LNCaP clone FGC (cell line): ENCODE measurements at regions not wholly inside any gene's neighbourhood (a gene's known extent, or its start where the extent isn't known, plus 50 kb on each side); places are given as distances from the start of the nearest gene placed in this dataset.

Source experiments
- DNase-seq: peaks from one replicate; pipeline ENCODE4 v3.0.0-alpha.2; 2011; ENCODE audit warnings: low read depth
- H3K4me3 ChIP-seq: 2 replicates; pipeline ENCODE4 v1.5.1; 2011; ENCODE audit warnings: mild to moderate bottlenecking, low read depth, low read length, control low read depth
- TF ChIP-seq, protein P1 (sequence below): IDR thresholded peaks from 2 replicates; pipeline ENCODE4 v1.5.1; 2012; ENCODE audit warnings: mild to moderate bottlenecking; ENCODE audit not compliant: control insufficient read depth, insufficient read depth; ENCODE audit errors: extremely low read depth

DNA sequence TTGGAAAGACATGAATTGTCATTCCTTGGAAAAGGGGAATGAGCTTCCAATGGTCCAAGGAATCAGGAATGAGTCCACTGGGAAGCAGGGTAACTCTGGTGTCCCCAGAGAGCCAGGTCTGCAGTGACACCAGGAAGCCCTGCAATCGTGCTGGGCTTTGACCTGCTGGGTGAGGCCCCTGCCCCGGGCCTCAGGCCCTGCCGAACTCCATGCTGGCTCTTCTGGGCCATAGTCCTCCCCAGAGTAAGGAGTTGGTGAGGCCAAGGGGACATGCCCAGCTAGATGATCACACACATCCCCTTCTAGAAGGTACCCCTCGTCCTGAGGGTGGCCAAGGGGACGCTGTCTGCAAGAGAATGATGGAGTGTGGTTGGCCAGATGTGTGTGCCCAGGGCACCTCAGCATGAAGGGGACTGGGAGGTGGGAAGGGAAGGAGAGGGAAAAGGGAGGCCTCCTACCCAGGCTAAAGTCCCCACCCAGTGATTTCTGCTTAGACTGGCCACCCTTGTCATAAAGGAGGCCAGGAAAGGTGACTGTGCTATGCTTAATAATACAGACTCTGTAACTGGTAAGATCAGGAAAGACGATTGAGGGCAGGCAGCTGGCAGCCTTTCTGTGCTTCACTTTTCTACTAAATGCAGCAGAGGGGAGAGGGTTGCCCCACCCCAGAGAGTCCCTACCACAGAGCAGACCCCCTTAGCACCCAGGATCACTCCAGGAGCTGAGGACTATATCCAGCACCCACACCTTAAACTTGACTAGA is 119.3 kb downstream of the SNX5 start:
- TF ChIP-seq, protein P1, sequence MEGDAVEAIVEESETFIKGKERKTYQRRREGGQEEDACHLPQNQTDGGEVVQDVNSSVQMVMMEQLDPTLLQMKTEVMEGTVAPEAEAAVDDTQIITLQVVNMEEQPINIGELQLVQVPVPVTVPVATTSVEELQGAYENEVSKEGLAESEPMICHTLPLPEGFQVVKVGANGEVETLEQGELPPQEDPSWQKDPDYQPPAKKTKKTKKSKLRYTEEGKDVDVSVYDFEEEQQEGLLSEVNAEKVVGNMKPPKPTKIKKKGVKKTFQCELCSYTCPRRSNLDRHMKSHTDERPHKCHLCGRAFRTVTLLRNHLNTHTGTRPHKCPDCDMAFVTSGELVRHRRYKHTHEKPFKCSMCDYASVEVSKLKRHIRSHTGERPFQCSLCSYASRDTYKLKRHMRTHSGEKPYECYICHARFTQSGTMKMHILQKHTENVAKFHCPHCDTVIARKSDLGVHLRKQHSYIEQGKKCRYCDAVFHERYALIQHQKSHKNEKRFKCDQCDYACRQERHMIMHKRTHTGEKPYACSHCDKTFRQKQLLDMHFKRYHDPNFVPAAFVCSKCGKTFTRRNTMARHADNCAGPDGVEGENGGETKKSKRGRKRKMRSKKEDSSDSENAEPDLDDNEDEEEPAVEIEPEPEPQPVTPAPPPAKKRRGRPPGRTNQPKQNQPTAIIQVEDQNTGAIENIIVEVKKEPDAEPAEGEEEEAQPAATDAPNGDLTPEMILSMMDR: no peak
- DNase-seq: no peak
- H3K4me3 ChIP-seq: no peak overlapping the region

DNA sequence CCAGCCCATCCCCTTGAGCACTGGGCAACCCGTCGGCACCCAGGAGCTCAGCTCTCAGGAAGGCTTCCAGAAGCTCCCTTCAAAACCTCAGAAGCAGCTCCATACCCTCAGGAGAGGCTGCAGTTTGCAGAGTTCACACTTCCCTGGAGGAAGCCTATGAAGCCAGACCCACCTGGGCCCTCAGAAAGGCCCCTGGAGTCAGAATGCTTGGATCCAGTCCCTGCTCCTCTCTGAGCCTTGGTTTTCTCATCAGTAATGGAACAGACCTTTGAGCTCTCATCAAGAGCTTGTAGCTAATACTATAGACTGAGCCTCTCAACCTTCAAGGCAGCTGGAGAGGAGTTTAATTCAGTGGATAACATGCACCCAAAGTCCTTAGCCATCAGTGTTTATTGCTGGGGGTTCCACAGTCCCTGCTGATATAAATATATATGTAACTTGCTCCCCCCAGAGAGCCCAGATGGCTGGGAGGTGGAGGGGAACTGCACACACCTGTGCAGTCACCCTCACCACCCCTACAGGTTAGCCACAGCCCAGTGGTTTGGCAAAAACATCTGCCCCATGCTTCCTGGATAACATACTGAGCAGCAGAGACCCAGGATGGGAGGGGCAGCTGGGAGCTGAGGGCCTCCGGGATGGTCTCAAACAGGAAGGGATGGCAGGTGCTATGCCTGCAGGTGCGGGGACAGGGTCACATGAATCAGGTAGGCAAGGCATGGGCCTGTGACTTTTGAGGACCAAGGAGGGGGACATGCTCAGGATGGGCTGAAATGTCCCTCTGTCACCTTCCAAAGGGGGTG is 120.1 kb downstream of the SNX5 start:
- TF ChIP-seq, protein P1: no peak
- no peak for DNase-seq
- no peak overlapping the region for H3K4me3 ChIP-seq

DNA sequence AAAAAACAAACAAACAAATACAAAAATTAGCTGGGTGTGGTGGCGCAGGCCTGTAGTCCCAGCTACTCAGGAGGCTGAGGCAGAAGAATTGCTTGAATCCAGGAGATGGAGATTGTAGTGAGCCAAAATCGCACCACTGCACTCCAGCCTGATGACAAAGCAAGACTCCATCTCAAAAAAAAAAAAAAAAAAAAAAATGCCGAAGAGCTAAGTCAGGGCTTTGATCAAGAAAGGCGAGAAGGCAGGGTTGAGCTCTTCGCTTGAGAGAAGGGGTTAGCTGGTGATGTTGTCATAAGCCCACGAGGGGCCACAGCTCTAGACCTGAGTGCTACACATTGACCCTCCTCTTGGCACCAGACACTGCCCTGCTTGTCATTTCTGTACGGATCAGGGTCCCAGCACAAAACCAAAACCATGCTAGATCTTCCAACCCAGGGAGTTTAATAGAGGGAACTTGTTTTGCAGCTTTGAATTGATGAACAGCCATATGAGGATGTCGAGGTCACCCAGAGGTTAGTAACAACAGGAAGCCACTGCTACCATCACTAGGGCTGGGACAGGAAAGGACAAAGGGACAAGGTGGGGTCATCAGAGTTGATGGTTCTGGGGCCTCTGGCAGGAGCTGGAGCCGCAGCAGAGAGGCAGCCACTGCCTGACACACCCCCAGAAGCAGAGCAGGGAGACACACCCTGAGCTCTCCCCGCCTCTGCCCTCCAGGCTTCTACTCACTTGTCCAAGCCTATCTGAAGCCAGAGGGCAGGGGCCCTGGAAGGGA is 122.7 kb downstream of the SNX5 start:
- TF ChIP-seq, protein P1: no peak
- H3K4me3 ChIP-seq: no peak overlapping the region
- DNase-seq: no peak

DNA sequence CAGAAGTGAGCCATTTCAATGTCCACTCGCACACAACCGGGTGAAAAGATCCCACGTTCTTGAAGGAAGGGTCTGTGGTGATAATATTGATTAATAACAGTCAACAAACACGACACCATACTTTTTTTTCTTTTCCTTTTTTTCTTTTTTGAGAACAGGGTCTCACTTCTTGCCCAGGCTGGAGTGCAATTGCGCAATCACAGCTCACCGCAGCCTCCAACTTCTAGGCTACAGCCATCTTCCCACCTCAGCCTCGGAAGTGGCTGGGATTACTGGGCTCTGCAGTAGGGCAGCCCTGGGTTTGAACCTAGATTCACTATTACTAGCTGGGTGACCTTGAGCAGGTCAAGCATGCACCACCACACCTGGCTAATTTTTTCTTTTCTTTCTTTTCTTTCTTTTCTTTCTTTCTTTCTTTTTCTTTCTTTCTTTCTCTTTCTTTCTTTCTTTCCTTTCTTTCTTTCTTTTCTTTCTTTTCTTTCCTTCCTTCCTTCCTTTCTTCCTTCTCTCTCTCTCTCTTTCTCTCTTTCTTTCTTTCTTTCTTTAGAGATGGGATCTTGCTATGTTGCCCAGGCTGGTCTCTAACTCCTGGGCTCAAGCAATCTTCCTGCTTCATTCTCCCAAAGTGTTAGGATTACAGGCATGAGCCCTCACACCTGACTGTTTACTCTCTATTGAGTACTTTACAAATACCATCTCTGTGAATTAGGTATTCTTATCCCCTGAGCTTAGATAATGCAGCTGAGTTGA is 123.9 kb downstream of the SNX5 start:
- TF ChIP-seq, protein P1: no peak
- DNase-seq: no peak
- H3K4me3 ChIP-seq: no peak overlapping the region

DNA sequence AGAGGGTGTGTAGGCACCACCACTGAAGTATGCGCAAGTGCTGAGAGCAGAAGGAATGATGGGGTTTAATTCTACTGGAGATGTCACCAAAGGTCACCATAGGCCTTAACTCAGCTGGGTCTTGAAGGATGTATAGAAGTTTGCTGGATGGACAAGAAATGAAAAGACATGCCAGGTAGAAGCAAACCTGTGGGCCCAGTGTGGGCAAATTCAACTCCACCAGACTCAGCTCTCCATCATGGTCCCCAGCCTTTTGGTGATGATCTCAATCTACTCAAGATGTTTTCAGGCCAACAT is 124.5 kb downstream of the SNX5 start:
- no peak for DNase-seq
- H3K4me3 ChIP-seq: no peak overlapping the region
- TF ChIP-seq, protein P1: no peak
